ENCODE measurements at regions not wholly inside any gene's neighbourhood (a gene's known extent, or its start where the extent isn't known, plus 50 kb on each side); places are given as distances from the start of the nearest gene placed in this dataset.

- TF ChIP-seq CTCF (IDR thresholded peaks at IDR 0.05) = no peak
- TF ChIP-seq GABPA (IDR thresholded peaks at IDR 0.05; ENCODE audit: low read depth) = no peak
- no peak for TF ChIP-seq POLR2AphosphoS5 (IDR thresholded peaks at IDR 0.05; ENCODE audit: low read depth, low read length)
- TF ChIP-seq REST (IDR thresholded peaks at IDR 0.05; ENCODE audit: low read depth, low read length) = no peak
- TF ChIP-seq, protein P1, sequence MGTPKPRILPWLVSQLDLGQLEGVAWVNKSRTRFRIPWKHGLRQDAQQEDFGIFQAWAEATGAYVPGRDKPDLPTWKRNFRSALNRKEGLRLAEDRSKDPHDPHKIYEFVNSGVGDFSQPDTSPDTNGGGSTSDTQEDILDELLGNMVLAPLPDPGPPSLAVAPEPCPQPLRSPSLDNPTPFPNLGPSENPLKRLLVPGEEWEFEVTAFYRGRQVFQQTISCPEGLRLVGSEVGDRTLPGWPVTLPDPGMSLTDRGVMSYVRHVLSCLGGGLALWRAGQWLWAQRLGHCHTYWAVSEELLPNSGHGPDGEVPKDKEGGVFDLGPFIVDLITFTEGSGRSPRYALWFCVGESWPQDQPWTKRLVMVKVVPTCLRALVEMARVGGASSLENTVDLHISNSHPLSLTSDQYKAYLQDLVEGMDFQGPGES (IDR thresholded peaks at IDR 0.05; ENCODE audit: low read depth, low read length) = no peak
- no peak for TF ChIP-seq TAF1 (IDR thresholded peaks at IDR 0.05; ENCODE audit: borderline replicate concordance, low read depth, low read length)
- TF ChIP-seq SIN3A (IDR thresholded peaks at IDR 0.05; ENCODE audit: borderline replicate concordance, low read depth, low read length) = no peak
- TF ChIP-seq RCOR1 (IDR thresholded peaks at IDR 0.05; ENCODE audit: low read length) = no peak
Measured at GRCh38 chr1:58361134-58361533, 185.4 kb downstream of the OMA1 start.

All from SK-N-SH (cell line).